ENCODE measurements at regions not wholly inside any gene's neighbourhood (a gene's known extent, or its start where the extent isn't known, plus 50 kb on each side); places are given as distances from the start of the nearest gene placed in this dataset.

GRCh38 chr6:137707590-137708360 lies 159.3 kb upstream of the TNFAIP3 start:
- Histone ChIP-seq H3K18ac (ENCODE audit: extremely low read depth, low read length) (no peak overlapping the region), H3K9me3 (ENCODE audit: insufficient read depth in 2 of 2, low read depth in 1 of 2, low read length in 1 of 2) (no peaks in the 10 kb centered on the region), H2AK5ac (ENCODE audit: low read depth, low read length) (no peak overlapping the region), H2AFZ (ENCODE audit: low read length) (no peak overlapping the region), H2BK15ac (ENCODE audit: low read length) (no peak overlapping the region), H3K4me2 (ENCODE audit: insufficient read depth in 1 of 2, low read depth in 2 of 2, low read length in 2 of 2) (no peak overlapping the region), H3K79me2 (ENCODE audit: control insufficient read depth in 1 of 2, insufficient read depth in 2 of 2, low read length in 2 of 2) (no peaks in the 10 kb centered on the region), H2BK12ac (ENCODE audit: low read depth, low read length) (no peak overlapping the region), H3K9ac (replicated peaks in 1 of 4; ENCODE audit: extremely low read depth in 1 of 4, low read depth in 3 of 4, low read length in 3 of 4) (no peak overlapping the region), H3K4me3 (ENCODE audit: extremely low read depth in 1 of 4, insufficient read depth in 2 of 4, low read depth in 3 of 4, low read length in 4 of 4) (no peak overlapping the region), H3K4me1 (replicated peaks in 1 of 4; ENCODE audit: control insufficient read depth in 3 of 4, insufficient read depth in 4 of 4, low read length in 3 of 4) (no peaks in the 10 kb centered on the region), H3K36me3 (ENCODE audit: control insufficient read depth in 2 of 4, insufficient read depth in 4 of 4, low read length in 3 of 4) (no peaks in the 10 kb centered on the region), H4K20me1 (replicated peaks in 1 of 2; ENCODE audit: control insufficient read depth in 1 of 2, insufficient read depth in 2 of 2, low read length in 2 of 2) (no peaks in the 10 kb centered on the region), H4K5ac (ENCODE audit: insufficient read length, low read depth, low read length) (no peak overlapping the region), H3K79me1 (ENCODE audit: low read depth, low read length) (no peaks in the 10 kb centered on the region), H4K8ac (ENCODE audit: extremely low read depth, insufficient read depth, low read length) (no peak overlapping the region), H3K27ac (ENCODE audit: low read depth, low read length) (no peak overlapping the region), H3K56ac (replicated peaks; ENCODE audit: insufficient read length, low read depth, low read length) (no peak overlapping the region), H2BK20ac (ENCODE audit: low read length) (no peak overlapping the region), H2BK120ac (replicated peaks; ENCODE audit: low read depth, low read length) (no peak overlapping the region), H4K91ac (replicated peaks; ENCODE audit: insufficient read length, low read length) (no peak overlapping the region), H3K14ac (ENCODE audit: insufficient read length) (no peak overlapping the region), H3K27me3 (replicated peaks in 1 of 4; ENCODE audit: control insufficient read depth in 3 of 4, extremely low read depth in 1 of 4, insufficient read depth in 3 of 4, low read length in 3 of 4) (no peaks in the 10 kb centered on the region), H2BK5ac (ENCODE audit: low read depth, low read length) (no peak overlapping the region), H3K23ac (ENCODE audit: insufficient read length) (no peak overlapping the region), H3K23me2 (ENCODE audit: low read depth, low read length) (no peaks in the 10 kb centered on the region), H3K4ac (replicated peaks; ENCODE audit: insufficient read length, low read depth, low read length) (no peak overlapping the region)
- 39% methylated on average over 13 of the region's 13 CpGs; no CpG with 5 or more reads in 1 of the 2 experiments for WGBS, 2 experiments (ENCODE audit: extremely low coverage in 1 of 2, insufficient coverage in 1 of 2, insufficient read length in 1 of 2, insufficient replicate concordance in 2 of 2, low coverage in 1 of 2, low lambda C conversion rate in 2 of 2, missing lambda C conversion rate in 1 of 2)
- FAIRE-seq, result no peak
- POLR2A ChIA-PET (ENCODE audit: partially characterized antibody), result no interaction called here
- no peak for DNase-seq (ENCODE audit: low read depth in 1 of 2, low spot score in 2 of 2)
- CTCF ChIA-PET (ENCODE audit: partially characterized antibody), result interaction anchor here (0.6 to 2.6 kb wide), 38 partner anchors 9 to 300 kb away, joined by 3 to 33 read pairs (median 5); partner anchors contain the start of gene TNFAIP3
- TF ChIP-seq RAD21 (IDR thresholded peaks at IDR 0.05 in 1 of 2, conservative IDR thresholded peaks at IDR 0.05 in 1 of 2; ENCODE audit: low read depth in 2 of 2, low read length in 2 of 2), result peak; percentile 87 to 88
- TF ChIP-seq BACH1 (IDR thresholded peaks at IDR 0.05; ENCODE audit: low read length), result no peak
- no peak for TF ChIP-seq CTBP2 (IDR thresholded peaks at IDR 0.05; ENCODE audit: borderline replicate concordance, insufficient read depth, insufficient read length, low read length)
- no peak for TF ChIP-seq EZH2 (IDR thresholded peaks at IDR 0.05; ENCODE audit: low read depth, low read length, severe bottlenecking)
- no peak; the same call in 1 of the 2 replicates for TF ChIP-seq SP4 (IDR thresholded peaks at IDR 0.05; ENCODE audit: low read length)
- no peak for TF ChIP-seq SUZ12 (IDR thresholded peaks at IDR 0.05; ENCODE audit: low read length)
- TF ChIP-seq SP2 (IDR thresholded peaks at IDR 0.05; ENCODE audit: low read length), result no peak
- no peak for TF ChIP-seq CREB1 (IDR thresholded peaks at IDR 0.05)
- TF ChIP-seq ZNF274 (IDR thresholded peaks at IDR 0.05; ENCODE audit: borderline replicate concordance, extremely low read depth, low read length), result no peak

All from H1 (cell line).